ENCODE measurements at regions not wholly inside any gene's neighbourhood (a gene's known extent, or its start where the extent isn't known, plus 50 kb on each side); places are given as distances from the start of the nearest gene placed in this dataset.
"Not testable (repeated sequence)": the region's sequence is repeated elsewhere in the genome, so short reads cannot be mapped to it uniquely, and the experiment has no call there.

DNA sequence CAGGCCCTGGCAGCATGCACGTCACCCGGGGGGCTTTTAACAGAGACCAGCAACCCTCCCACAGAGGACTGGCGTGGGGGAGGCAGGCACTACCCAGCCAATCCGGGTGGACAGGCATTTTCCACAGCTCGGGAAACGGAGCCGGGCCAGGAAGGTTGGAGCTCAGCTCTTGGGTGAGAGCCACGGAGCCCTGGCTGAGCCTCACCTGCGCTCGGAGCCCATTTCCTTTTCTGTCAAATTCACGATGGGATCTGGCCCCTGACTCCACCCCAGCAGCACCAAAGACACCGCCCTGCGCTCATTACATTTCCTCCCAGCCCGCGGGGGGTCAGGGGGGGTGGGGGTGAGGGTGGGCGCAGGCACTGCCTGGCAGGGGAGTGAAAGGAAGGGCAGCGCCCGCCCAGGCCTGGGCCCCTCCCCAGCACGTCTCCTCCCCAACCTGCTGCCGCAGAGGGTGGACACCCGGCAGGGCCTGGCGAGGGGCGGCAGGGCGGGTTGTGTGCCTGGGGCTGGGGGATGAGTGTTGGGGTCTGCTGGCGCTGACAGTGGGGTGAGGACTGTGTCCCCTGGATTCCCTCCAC lies 145.4 kb downstream of the LAT start:
- not testable (repeated sequence) for H3K4me1 ChIP-seq (ENCODE audit: control insufficient read depth, insufficient read depth, low read length); H3K9ac ChIP-seq (ENCODE audit: low read depth, low read length)

DNA sequence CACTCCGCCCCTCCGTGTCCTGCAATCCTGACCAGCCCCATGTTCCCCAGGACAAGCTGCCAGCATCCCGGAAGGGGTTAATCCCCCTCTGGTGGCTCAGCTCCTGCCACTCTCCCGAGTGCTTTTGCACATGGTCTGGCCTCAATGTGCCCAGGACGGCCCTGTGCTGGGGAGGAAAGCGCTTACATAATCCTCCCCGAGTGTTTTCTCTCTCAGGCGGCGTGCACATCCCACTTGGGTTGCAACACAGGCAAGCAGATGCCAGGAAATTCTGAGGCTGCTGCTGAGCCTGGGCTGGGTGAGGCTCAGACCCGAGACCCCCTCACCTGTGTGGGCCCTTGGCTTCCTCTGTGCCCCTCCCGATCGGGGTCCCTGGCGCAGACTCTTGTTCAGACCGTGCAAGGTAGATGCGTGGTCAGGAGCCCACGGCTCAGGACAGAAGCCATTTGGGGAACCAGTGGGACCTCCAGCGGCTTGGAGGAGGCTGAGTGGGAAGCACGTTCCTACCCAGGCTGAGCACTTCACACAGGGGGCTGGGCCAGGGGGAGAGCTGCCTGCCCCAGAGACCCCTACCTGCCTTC lies 144.7 kb downstream of the LAT start:
- H3K9ac ChIP-seq (ENCODE audit: low read depth, low read length); H3K4me2 ChIP-seq (ENCODE audit: low read length); H3K27me3 ChIP-seq (ENCODE audit: control insufficient read depth, insufficient read depth, low read length); H3K9me3 ChIP-seq (replicated peaks; ENCODE audit: low read length); H3K4me3 ChIP-seq (ENCODE audit: low read length); H3K36me3 ChIP-seq (ENCODE audit: insufficient read depth, low read length); H3K4me1 ChIP-seq (ENCODE audit: control insufficient read depth, insufficient read depth, low read length): not testable (repeated sequence)

More for the DNA sequence above, 145.4 kb downstream of the LAT start:
- not testable (repeated sequence) for H3K36me3 ChIP-seq (ENCODE audit: insufficient read depth, low read length); H3K4me2 ChIP-seq (ENCODE audit: low read length); H3K27me3 ChIP-seq (ENCODE audit: control insufficient read depth, insufficient read depth, low read length); H3K4me3 ChIP-seq (ENCODE audit: low read length); H3K9me3 ChIP-seq (replicated peaks; ENCODE audit: low read length)

- H3K27me3 ChIP-seq (ENCODE audit: control insufficient read depth, insufficient read depth, low read length); H3K36me3 ChIP-seq (ENCODE audit: insufficient read depth, low read length); H3K4me1 ChIP-seq (ENCODE audit: control insufficient read depth, insufficient read depth, low read length); H3K4me2 ChIP-seq (ENCODE audit: low read length); H3K9me3 ChIP-seq (replicated peaks; ENCODE audit: low read length); H3K4me3 ChIP-seq (ENCODE audit: low read length); H3K9ac ChIP-seq (ENCODE audit: low read depth, low read length): not testable (repeated sequence)
Observed at GRCh38 chr16:29128732-29129457, 144.0 kb downstream of the LAT start.

- H3K4me1 ChIP-seq (ENCODE audit: control insufficient read depth, insufficient read depth, low read length); H3K36me3 ChIP-seq (ENCODE audit: insufficient read depth, low read length); H3K9me3 ChIP-seq (replicated peaks; ENCODE audit: low read length); H3K4me2 ChIP-seq (ENCODE audit: low read length); H3K4me3 ChIP-seq (ENCODE audit: low read length); H3K9ac ChIP-seq (ENCODE audit: low read depth, low read length); H3K27me3 ChIP-seq (ENCODE audit: control insufficient read depth, insufficient read depth, low read length): not testable (repeated sequence)
Observed at GRCh38 chr16:29127806-29128420, 143.1 kb downstream of the LAT start.

GRCh38 chr16:29126616-29127015 lies 141.8 kb downstream of the LAT start:
- Histone ChIP-seq H3K36me3 (ENCODE audit: insufficient read depth, low read length) (no peaks in the 10 kb centered on the region), H3K9ac (ENCODE audit: low read depth, low read length) (no peak overlapping the region), H3K4me2 (ENCODE audit: low read length) (no peak overlapping the region), H3K4me1 (ENCODE audit: control insufficient read depth, insufficient read depth, low read length) (peaks cover 4% of the 10 kb centered on the region), H3K9me3 (replicated peaks; ENCODE audit: low read length) (no peaks in the 10 kb centered on the region), H3K27me3 (ENCODE audit: control insufficient read depth, insufficient read depth, low read length) (peaks cover 6% of the 10 kb centered on the region), H3K4me3 (ENCODE audit: low read length) (no peak overlapping the region)

- H3K9ac ChIP-seq (ENCODE audit: low read depth, low read length), result no peak overlapping the region
- no peaks in the 10 kb centered on the region for H3K9me3 ChIP-seq (replicated peaks; ENCODE audit: low read length)
- no peak overlapping the region for H3K4me2 ChIP-seq (ENCODE audit: low read length)
- H3K4me1 ChIP-seq (ENCODE audit: control insufficient read depth, insufficient read depth, low read length), result no peaks in the 10 kb centered on the region
- H3K36me3 ChIP-seq (ENCODE audit: insufficient read depth, low read length), result no peaks in the 10 kb centered on the region
- peaks cover 6% of the 10 kb centered on the region for H3K27me3 ChIP-seq (ENCODE audit: control insufficient read depth, insufficient read depth, low read length)
- H3K4me3 ChIP-seq (ENCODE audit: low read length), result no peak overlapping the region
Observed at GRCh38 chr16:29126057-29126494, 141.2 kb downstream of the LAT start.

GRCh38 chr16:29124828-29125227 lies 140.0 kb downstream of the LAT start:
- no peaks in the 10 kb centered on the region for H3K4me1 ChIP-seq (ENCODE audit: control insufficient read depth, insufficient read depth, low read length)

GRCh38 chr16:29124162-29124561 lies 139.3 kb downstream of the LAT start:
- H3K27me3 ChIP-seq (ENCODE audit: control insufficient read depth, insufficient read depth, low read length); H3K4me2 ChIP-seq (ENCODE audit: low read length); H3K9ac ChIP-seq (ENCODE audit: low read depth, low read length); H3K36me3 ChIP-seq (ENCODE audit: insufficient read depth, low read length); H3K4me1 ChIP-seq (ENCODE audit: control insufficient read depth, insufficient read depth, low read length); H3K9me3 ChIP-seq (replicated peaks; ENCODE audit: low read length); H3K4me3 ChIP-seq (ENCODE audit: low read length): not testable (repeated sequence)

More at GRCh38 chr16:29124828-29125227, 140.0 kb downstream of the LAT start:
- Histone ChIP-seq H3K9me3 (replicated peaks; ENCODE audit: low read length) (no peaks in the 10 kb centered on the region), H3K9ac (ENCODE audit: low read depth, low read length) (no peak overlapping the region), H3K4me3 (ENCODE audit: low read length) (no peak overlapping the region), H3K27me3 (ENCODE audit: control insufficient read depth, insufficient read depth, low read length) (peaks cover 3% of the 10 kb centered on the region), H3K36me3 (ENCODE audit: insufficient read depth, low read length) (no peaks in the 10 kb centered on the region), H3K4me2 (ENCODE audit: low read length) (no peak overlapping the region)

GRCh38 chr16:29120680-29121079 lies 135.8 kb downstream of the LAT start:
- not testable (repeated sequence) for H3K4me2 ChIP-seq (ENCODE audit: low read length); H3K4me1 ChIP-seq (ENCODE audit: control insufficient read depth, insufficient read depth, low read length); H3K27me3 ChIP-seq (ENCODE audit: control insufficient read depth, insufficient read depth, low read length); H3K9ac ChIP-seq (ENCODE audit: low read depth, low read length); H3K36me3 ChIP-seq (ENCODE audit: insufficient read depth, low read length); H3K9me3 ChIP-seq (replicated peaks; ENCODE audit: low read length); H3K4me3 ChIP-seq (ENCODE audit: low read length)

DNA sequence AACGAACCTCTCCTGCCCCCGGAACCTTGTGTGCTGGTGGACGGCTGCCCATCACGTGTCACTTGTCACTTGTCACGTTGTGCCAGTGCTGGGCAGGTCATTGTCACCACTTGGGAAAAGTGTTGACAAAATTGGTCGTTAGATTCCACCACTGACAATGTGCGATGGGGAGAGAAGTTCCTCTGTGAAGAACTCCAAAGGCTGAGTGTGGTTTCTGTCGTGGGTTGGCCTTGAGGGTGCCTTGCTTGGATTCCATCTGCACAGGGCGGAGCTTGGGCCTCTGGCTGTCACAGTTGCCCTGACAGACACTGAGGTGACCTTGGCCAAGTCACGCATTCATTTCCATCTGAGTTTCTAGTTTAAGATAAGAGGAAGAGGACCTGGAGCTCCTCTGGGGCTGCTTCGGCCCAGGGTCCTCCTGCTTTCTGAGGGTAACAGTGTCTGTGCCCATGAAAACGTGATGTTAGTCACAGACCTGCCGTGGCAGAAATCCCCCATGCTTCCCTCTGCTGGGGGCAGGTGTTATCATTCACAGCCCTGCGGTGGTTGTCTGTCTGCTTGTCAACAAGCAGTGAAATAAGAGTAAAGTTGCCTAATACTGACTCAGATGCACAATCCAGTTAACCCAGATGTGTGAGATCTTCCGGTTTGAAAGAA lies 133.6 kb downstream of the LAT start:
- not testable (repeated sequence) for H3K27me3 ChIP-seq (ENCODE audit: control insufficient read depth, insufficient read depth, low read length); H3K9me3 ChIP-seq (replicated peaks; ENCODE audit: low read length); H3K36me3 ChIP-seq (ENCODE audit: insufficient read depth, low read length); H3K4me1 ChIP-seq (ENCODE audit: control insufficient read depth, insufficient read depth, low read length); H3K9ac ChIP-seq (ENCODE audit: low read depth, low read length); H3K4me3 ChIP-seq (ENCODE audit: low read length); H3K4me2 ChIP-seq (ENCODE audit: low read length)

DNA sequence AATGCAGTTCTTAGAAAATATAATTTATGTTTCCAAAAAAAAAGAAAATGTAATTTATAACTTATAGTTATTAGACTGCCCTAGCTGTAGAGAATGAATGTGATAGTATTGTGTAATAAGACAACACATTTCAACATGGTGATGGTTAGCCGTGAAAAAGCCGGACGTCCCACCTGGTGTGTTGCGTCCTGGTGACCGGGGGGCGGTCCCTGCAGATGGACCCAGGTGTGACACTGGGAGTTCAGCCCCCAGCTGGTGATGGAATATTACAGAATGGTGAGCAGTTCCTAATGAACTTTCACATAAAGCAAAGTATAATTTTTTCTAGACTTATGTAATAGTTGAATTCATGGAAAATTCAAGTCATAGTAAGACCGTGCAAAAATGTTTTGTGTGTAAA lies 132.8 kb downstream of the LAT start:
- no peak overlapping the region for H3K9ac ChIP-seq (ENCODE audit: low read depth, low read length)
- H3K4me1 ChIP-seq (ENCODE audit: control insufficient read depth, insufficient read depth, low read length), result peaks cover 4% of the 10 kb centered on the region
- H3K4me3 ChIP-seq (ENCODE audit: low read length), result no peak overlapping the region
- H3K27me3 ChIP-seq (ENCODE audit: control insufficient read depth, insufficient read depth, low read length), result no peaks in the 10 kb centered on the region
- H3K9me3 ChIP-seq (replicated peaks; ENCODE audit: low read length), result no peaks in the 10 kb centered on the region
- H3K4me2 ChIP-seq (ENCODE audit: low read length), result no peak overlapping the region
- H3K36me3 ChIP-seq (ENCODE audit: insufficient read depth, low read length), result no peaks in the 10 kb centered on the region
